ENCODE measurements at regions not wholly inside any gene's neighbourhood (a gene's known extent, or its start where the extent isn't known, plus 50 kb on each side); places are given as distances from the start of the nearest gene placed in this dataset.
A peak's percentile ranks its signal among the peaks of the same experiment; 100 is the strongest.

DNA sequence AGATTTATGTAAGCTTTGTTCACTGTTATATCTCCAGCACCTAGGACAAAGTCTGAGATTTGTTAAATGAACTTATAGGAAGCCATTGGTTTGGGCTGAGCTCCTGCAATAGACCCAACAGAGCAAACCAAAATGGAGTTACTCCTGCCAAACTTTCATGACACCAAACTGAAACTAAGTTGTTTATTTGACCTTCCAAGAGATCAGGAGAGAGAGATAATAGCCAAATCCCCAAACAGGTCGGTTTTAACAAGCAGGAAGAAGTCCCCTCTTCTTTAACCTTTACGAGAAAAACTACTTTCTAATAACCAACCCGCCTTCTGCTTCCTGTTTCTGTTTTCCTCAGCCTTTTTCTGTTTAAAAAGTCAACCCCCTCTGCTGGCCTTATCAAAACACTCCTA, 54.9 kb upstream of the ATP12A start (continued):
- TF ChIP-seq, protein P1, sequence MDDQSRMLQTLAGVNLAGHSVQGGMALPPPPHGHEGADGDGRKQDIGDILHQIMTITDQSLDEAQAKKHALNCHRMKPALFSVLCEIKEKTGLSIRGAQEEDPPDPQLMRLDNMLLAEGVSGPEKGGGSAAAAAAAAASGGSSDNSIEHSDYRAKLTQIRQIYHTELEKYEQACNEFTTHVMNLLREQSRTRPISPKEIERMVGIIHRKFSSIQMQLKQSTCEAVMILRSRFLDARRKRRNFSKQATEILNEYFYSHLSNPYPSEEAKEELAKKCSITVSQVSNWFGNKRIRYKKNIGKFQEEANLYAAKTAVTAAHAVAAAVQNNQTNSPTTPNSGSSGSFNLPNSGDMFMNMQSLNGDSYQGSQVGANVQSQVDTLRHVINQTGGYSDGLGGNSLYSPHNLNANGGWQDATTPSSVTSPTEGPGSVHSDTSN (IDR thresholded peaks at IDR 0.05): no peak
- no peak for TF ChIP-seq ELF1 (IDR thresholded peaks at IDR 0.05)
- TF ChIP-seq NRF1 (IDR thresholded peaks at IDR 0.05; ENCODE audit: low read depth, low read length): no peak
- TF ChIP-seq EZH2phosphoT487 (IDR thresholded peaks at IDR 0.05; ENCODE audit: borderline replicate concordance, low read depth): no peak
- no peak for TF ChIP-seq TAF1 (IDR thresholded peaks at IDR 0.05; ENCODE audit: borderline replicate concordance, low read depth, low read length)

DNA sequence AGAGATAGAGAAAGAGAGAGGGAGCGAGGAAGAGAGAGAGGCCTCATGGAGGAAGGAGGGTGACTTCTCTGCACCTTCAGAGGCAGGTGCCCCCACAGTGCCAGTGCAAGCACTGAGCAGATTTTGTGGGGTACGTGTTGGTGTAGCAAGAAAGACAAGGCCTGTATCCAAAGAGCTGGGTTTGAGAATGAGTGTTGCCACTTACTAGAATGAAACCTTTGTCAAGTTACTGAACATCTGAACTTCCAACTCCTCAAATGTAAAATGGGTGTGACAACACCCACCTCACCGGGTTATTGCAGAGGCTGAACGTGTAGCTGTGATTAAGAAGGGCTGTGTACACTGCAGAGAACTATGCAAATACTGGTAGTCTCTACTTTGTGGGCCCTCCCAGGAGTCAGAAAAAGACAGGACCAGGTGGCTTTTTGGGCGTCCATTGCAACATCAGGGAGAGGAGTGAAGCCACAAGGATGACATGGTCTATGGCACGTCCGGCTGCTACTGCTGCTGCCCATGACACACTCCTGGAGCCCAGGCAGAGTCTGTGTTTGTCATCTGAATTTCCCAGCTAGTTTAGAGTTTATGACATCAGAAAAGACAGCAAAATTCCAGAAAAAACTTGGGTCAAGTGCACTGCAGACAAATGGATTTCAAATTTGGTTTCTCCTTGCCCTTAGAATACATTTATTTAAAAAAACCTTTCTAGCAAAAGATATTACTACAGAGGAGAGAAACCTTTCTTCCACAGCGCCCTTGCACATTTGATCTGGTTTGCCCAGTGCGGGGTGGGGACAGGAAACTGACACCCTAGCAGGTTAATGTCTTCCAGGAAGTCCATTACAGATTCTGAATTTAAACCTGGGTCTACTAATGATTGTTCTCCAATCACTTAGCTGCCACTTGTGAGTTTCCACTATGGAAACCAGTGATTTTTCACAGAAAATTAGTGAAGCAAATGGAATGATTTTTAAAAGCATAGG, 54.0 kb upstream of the ATP12A start:
- no peak for DNase-seq
- Histone ChIP-seq H3K4me3 (ENCODE audit: low read depth in 2 of 2, low read length in 1 of 2) (no peak overlapping the region), H3K4me1 (ENCODE audit: control insufficient read depth in 1 of 2, insufficient read depth in 2 of 2, low read depth in 1 of 2, low read length in 1 of 2) (no peaks in the 10 kb centered on the region), H3K9ac (no peak overlapping the region), H3K27ac (ENCODE audit: low read depth in 2 of 2, low read length in 1 of 2) (no peak overlapping the region), H3K4me2 (no peak overlapping the region), H2AFZ (ENCODE audit: low read depth) (no peak overlapping the region), H3K79me2 (ENCODE audit: insufficient read depth) (no peaks in the 10 kb centered on the region), H4K20me1 (ENCODE audit: insufficient read depth) (no peaks in the 10 kb centered on the region), H3K36me3 (replicated peaks in 1 of 2; ENCODE audit: control insufficient read depth in 1 of 2, insufficient read depth in 2 of 2, low read length in 1 of 2) (no peaks in the 10 kb centered on the region), H3K9me2 (no peaks in the 10 kb centered on the region), H3F3A (replicated peaks; ENCODE audit: insufficient read depth) (no peaks in the 10 kb centered on the region), H3K9me3 (no peaks in the 10 kb centered on the region), H3K27me3 (ENCODE audit: insufficient read depth) (no peaks in the 10 kb centered on the region)
- ChIA-PET POLR2A (no interaction called here), CTCF (interaction anchor here (1.3 to 1.5 kb wide), 2 partner anchors 14 to 28 kb away, joined by 3 to 4 read pairs; no protein-coding TSS in a partner anchor)
- TF ChIP-seq POLR2AphosphoS5 (IDR thresholded peaks at IDR 0.05; ENCODE audit: low read depth, low read length) (no peak), SIN3A (IDR thresholded peaks at IDR 0.05; ENCODE audit: borderline replicate concordance, low read depth, low read length) (no peak), TEAD4 (IDR thresholded peaks at IDR 0.05; ENCODE audit: borderline replicate concordance, insufficient read depth) (no peak), SMC3 (IDR thresholded peaks at IDR 0.05; ENCODE audit: low read depth, low read length) (no peak), NRF1 (IDR thresholded peaks at IDR 0.05; ENCODE audit: low read depth, low read length) (no peak)
- 46% methylated on average over 8 of the region's 9 CpGs for WGBS (ENCODE audit: low lambda C conversion rate)

DNA sequence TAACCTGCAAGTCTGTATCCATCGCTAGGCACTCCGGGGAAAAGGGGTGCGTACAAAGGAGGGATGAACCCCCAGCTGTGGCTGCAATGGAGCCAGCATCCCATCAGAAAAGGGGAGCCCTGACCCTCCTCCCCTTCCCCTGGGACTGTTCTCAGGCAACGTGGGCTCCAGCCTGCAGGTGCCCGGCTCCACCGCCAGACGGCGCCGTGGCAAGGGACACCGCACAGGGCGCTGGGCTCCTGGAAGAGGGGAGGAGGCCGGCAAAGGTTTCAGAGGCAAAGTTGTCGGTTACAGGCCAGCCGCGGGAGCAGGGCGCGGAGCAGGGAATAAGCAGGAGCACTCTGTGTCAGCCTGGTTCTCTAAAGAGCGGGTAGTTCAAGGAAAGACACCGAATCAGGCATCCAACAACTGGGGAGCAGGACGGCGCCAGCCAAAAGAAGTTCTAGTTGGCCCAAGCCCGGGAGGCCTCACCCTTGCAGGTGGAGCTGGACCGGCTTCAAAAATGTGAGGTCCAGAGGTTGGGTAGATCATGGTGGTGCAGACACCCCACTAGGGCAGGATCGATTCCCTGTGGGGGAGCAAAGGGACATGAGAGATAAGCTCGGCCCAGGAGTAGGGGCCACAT, 53.0 kb upstream of the ATP12A start:
- ChIA-PET CTCF (interaction anchor here (1.3 to 1.5 kb wide), 3 partner anchors 15 to 29 kb away, joined by 3 to 4 read pairs (median 3); no protein-coding TSS in a partner anchor), POLR2A (interaction anchor here (0.8 kb wide), 1 partner anchor 340 kb away, joined by 3 read pairs; no protein-coding TSS in a partner anchor)
- H3K4me2 ChIP-seq: no peak overlapping the region
- H3K27me3 ChIP-seq (ENCODE audit: insufficient read depth): no peaks in the 10 kb centered on the region
- no peaks in the 10 kb centered on the region for H3K9me2 ChIP-seq
- H3K27ac ChIP-seq (ENCODE audit: low read depth in 2 of 2, low read length in 1 of 2): no peak overlapping the region
- TF ChIP-seq, protein P2, sequence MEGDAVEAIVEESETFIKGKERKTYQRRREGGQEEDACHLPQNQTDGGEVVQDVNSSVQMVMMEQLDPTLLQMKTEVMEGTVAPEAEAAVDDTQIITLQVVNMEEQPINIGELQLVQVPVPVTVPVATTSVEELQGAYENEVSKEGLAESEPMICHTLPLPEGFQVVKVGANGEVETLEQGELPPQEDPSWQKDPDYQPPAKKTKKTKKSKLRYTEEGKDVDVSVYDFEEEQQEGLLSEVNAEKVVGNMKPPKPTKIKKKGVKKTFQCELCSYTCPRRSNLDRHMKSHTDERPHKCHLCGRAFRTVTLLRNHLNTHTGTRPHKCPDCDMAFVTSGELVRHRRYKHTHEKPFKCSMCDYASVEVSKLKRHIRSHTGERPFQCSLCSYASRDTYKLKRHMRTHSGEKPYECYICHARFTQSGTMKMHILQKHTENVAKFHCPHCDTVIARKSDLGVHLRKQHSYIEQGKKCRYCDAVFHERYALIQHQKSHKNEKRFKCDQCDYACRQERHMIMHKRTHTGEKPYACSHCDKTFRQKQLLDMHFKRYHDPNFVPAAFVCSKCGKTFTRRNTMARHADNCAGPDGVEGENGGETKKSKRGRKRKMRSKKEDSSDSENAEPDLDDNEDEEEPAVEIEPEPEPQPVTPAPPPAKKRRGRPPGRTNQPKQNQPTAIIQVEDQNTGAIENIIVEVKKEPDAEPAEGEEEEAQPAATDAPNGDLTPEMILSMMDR (IDR thresholded peaks at IDR 0.05): peak; percentile 40
- TF ChIP-seq, protein P3, sequence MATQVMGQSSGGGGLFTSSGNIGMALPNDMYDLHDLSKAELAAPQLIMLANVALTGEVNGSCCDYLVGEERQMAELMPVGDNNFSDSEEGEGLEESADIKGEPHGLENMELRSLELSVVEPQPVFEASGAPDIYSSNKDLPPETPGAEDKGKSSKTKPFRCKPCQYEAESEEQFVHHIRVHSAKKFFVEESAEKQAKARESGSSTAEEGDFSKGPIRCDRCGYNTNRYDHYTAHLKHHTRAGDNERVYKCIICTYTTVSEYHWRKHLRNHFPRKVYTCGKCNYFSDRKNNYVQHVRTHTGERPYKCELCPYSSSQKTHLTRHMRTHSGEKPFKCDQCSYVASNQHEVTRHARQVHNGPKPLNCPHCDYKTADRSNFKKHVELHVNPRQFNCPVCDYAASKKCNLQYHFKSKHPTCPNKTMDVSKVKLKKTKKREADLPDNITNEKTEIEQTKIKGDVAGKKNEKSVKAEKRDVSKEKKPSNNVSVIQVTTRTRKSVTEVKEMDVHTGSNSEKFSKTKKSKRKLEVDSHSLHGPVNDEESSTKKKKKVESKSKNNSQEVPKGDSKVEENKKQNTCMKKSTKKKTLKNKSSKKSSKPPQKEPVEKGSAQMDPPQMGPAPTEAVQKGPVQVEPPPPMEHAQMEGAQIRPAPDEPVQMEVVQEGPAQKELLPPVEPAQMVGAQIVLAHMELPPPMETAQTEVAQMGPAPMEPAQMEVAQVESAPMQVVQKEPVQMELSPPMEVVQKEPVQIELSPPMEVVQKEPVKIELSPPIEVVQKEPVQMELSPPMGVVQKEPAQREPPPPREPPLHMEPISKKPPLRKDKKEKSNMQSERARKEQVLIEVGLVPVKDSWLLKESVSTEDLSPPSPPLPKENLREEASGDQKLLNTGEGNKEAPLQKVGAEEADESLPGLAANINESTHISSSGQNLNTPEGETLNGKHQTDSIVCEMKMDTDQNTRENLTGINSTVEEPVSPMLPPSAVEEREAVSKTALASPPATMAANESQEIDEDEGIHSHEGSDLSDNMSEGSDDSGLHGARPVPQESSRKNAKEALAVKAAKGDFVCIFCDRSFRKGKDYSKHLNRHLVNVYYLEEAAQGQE (IDR thresholded peaks at IDR 0.05; ENCODE audit: low read depth, low read length): no peak
- H3K79me2 ChIP-seq (ENCODE audit: insufficient read depth): no peaks in the 10 kb centered on the region
- H3K4me3 ChIP-seq (ENCODE audit: low read depth in 2 of 2, low read length in 1 of 2): no peak overlapping the region; a peak in 1 of 4 replicates
- no peak overlapping the region for H3K9ac ChIP-seq
- no peaks in the 10 kb centered on the region for H4K20me1 ChIP-seq (ENCODE audit: insufficient read depth)
- 63% methylated on average over 23 of the region's 25 CpGs for WGBS (ENCODE audit: low lambda C conversion rate)
- H3F3A ChIP-seq (replicated peaks; ENCODE audit: insufficient read depth): no peaks in the 10 kb centered on the region
- no peaks in the 10 kb centered on the region for H3K4me1 ChIP-seq (ENCODE audit: control insufficient read depth in 1 of 2, insufficient read depth in 2 of 2, low read depth in 1 of 2, low read length in 1 of 2)
- H2AFZ ChIP-seq (ENCODE audit: low read depth): no peak overlapping the region
- no peaks in the 10 kb centered on the region for H3K36me3 ChIP-seq (replicated peaks in 1 of 2; ENCODE audit: control insufficient read depth in 1 of 2, insufficient read depth in 2 of 2, low read length in 1 of 2)
- H3K9me3 ChIP-seq: no peaks in the 10 kb centered on the region
- peak; percentile 49 for DNase-seq
